Thyroid gland (tissue), 4 donors: ENCODE measurements at regions not wholly inside any gene's neighbourhood (a gene's known extent, or its start where the extent isn't known, plus 50 kb on each side); places are given as distances from the start of the nearest gene placed in this dataset.

ENCODE experiments used
- DNase-seq, 2 donors: peaks; one replicate each; pipeline ENCODE4 v3.0.0-alpha.2; 2019
- H3K27ac ChIP-seq, 3 donors: fragments of 200-600 bp; sonication (generic); 1 replicate in 2 of 3; 2 replicates in 1 of 3; pipeline ENCODE4 v1.5.1; 2016 to 2019; ENCODE audit warnings: mild to moderate bottlenecking in 1 of 3, moderate library complexity in 1 of 3
- H3K27me3 ChIP-seq: fragments of 200-600 bp; sonication (generic); one replicate; pipeline ENCODE4 v1.5.1; 2019
- H3K36me3 ChIP-seq, 2 donors: fragments of 200-600 bp; sonication (generic); one replicate each; pipeline ENCODE4 v1.5.1; 2016 to 2019
- H3K4me1 ChIP-seq, 2 donors: fragments of 200-600 bp; sonication (generic); one replicate each; pipeline ENCODE4 v1.5.1; 2017 to 2019
- H3K4me3 ChIP-seq, 3 donors: fragments of 200-600 bp; sonication (generic); replicated peaks in 1 of 3; 1 replicate in 2 of 3; 2 replicates in 1 of 3; pipeline ENCODE4 v1.5.1; 2016; ENCODE audit warnings: mild to moderate bottlenecking in 1 of 3
- H3K9me3 ChIP-seq: fragments of 200-600 bp; sonication (generic); one replicate; pipeline ENCODE4 v1.5.1; 2017
- CTCF ChIP-seq, 6 experiments: fragments of 200-600 bp in 3 of 6; fragments of 450-650 bp in 3 of 6; sonication (generic) in 3 of 6; IDR thresholded peaks; one replicate each; pipeline ENCODE4 v1.5.1; 2016 to 2019; ENCODE audit warnings: antibody characterized with exemption in 6 of 6, mild to moderate bottlenecking in 2 of 6, inconsistent platforms in 1 of 6, moderate library complexity in 1 of 6
- POLR2A ChIP-seq, 2 donors: fragments of 450-650 bp; IDR thresholded peaks; one replicate each; pipeline ENCODE4 v1.6.1; 2017; ENCODE audit warnings: antibody characterized with exemption in 2 of 2, mild to moderate bottlenecking in 2 of 2, moderate library complexity in 1 of 2
- WGBS, 2 donors: methylation state at CpG; one replicate each; pipeline ENCODE4 v1.1.5; 2017; 5-methylcytosine and 5-hydroxymethylcytosine counted together
- intact Hi-C: fragments of 100-400 bp; cut with DNase I; formaldehyde crosslinking; loops from one replicate; pipeline ENCODE4 v1.15.1; 2023

GRCh38 chr3:144369129-144369879, 397.7 kb downstream of the DIPK2A start:
- H3K9me3 ChIP-seq, result no peaks in the 10 kb centered on the region
- no peak overlapping the region for H3K27ac ChIP-seq
- DNase-seq, result no peak
- no peaks in the 10 kb centered on the region for H3K27me3 ChIP-seq
- intact Hi-C loops, result no loop called here
- H3K36me3 ChIP-seq, result no peaks in the 10 kb centered on the region
- 67 to 100% methylated on average over 2 of the region's 2 CpGs for WGBS, 2 donors
- no peaks in the 10 kb centered on the region for H3K4me1 ChIP-seq
- no peak overlapping the region for H3K4me3 ChIP-seq
- TF ChIP-seq POLR2A (IDR thresholded peaks at IDR 0.05), result no peak

- no peak for TF ChIP-seq CTCF (IDR thresholded peaks at IDR 0.05)
- no peak for TF ChIP-seq POLR2A (IDR thresholded peaks at IDR 0.05)
- H3K27me3 ChIP-seq, result no peaks in the 10 kb centered on the region
- no peak overlapping the region for H3K27ac ChIP-seq
- no peak overlapping the region for H3K4me3 ChIP-seq
- no peak for DNase-seq
- H3K36me3 ChIP-seq, result no peaks in the 10 kb centered on the region
- H3K4me1 ChIP-seq, result no peaks in the 10 kb centered on the region
- intact Hi-C loops, result no loop called here
- 92 to 94% methylated on average over 1 of the region's 1 CpG for WGBS, 2 donors
- no peaks in the 10 kb centered on the region for H3K9me3 ChIP-seq
These were observed 403.5 kb downstream of the DIPK2A start for GRCh38 chr3:144375088-144375487.

- Histone ChIP-seq H3K27ac (no peak overlapping the region), H3K36me3 (no peaks in the 10 kb centered on the region), H3K27me3 (no peaks in the 10 kb centered on the region), H3K4me3 (no peak overlapping the region), H3K9me3 (no peaks in the 10 kb centered on the region), H3K4me1 (no peaks in the 10 kb centered on the region)
- TF ChIP-seq POLR2A (IDR thresholded peaks at IDR 0.05) (no peak), CTCF (IDR thresholded peaks at IDR 0.05) (no peak)
- 68 to 75% methylated on average over 4 of the region's 4 CpGs for WGBS, 2 donors
- DNase-seq, result no peak
- intact Hi-C loops, result no loop called here
These were observed 409.2 kb downstream of the DIPK2A start for GRCh38 chr3:144380849-144381248.

- H3K27me3 ChIP-seq, result no peaks in the 10 kb centered on the region
- DNase-seq, result no peak
- no peaks in the 10 kb centered on the region for H3K9me3 ChIP-seq
- no peaks in the 10 kb centered on the region for H3K4me1 ChIP-seq
- no peak overlapping the region for H3K27ac ChIP-seq
- no peak overlapping the region for H3K4me3 ChIP-seq
- H3K36me3 ChIP-seq, result no peaks in the 10 kb centered on the region
- 93 to 94% methylated on average over 3 of the region's 3 CpGs for WGBS, 2 donors
- intact Hi-C loops, result no loop called here
- no peak for TF ChIP-seq CTCF (IDR thresholded peaks at IDR 0.05)
These were observed 410.0 kb downstream of the DIPK2A start for GRCh38 chr3:144381607-144382006.

- TF ChIP-seq POLR2A (IDR thresholded peaks at IDR 0.05) (no peak), CTCF (IDR thresholded peaks at IDR 0.05) (no peak)
- Histone ChIP-seq H3K27ac (no peak overlapping the region), H3K27me3 (no peaks in the 10 kb centered on the region), H3K9me3 (no peaks in the 10 kb centered on the region), H3K4me1 (no peaks in the 10 kb centered on the region), H3K4me3 (no peak overlapping the region), H3K36me3 (no peaks in the 10 kb centered on the region)
- intact Hi-C loops, result no loop called here
- DNase-seq, result no peak
- WGBS, 2 donors, result 75 to 83% methylated on average over 2 of the region's 2 CpGs
These were observed 412.8 kb downstream of the DIPK2A start for GRCh38 chr3:144384241-144384979.
